ENCODE measurements at regions not wholly inside any gene's neighbourhood (a gene's known extent, or its start where the extent isn't known, plus 50 kb on each side); places are given as distances from the start of the nearest gene placed in this dataset.

DNA sequence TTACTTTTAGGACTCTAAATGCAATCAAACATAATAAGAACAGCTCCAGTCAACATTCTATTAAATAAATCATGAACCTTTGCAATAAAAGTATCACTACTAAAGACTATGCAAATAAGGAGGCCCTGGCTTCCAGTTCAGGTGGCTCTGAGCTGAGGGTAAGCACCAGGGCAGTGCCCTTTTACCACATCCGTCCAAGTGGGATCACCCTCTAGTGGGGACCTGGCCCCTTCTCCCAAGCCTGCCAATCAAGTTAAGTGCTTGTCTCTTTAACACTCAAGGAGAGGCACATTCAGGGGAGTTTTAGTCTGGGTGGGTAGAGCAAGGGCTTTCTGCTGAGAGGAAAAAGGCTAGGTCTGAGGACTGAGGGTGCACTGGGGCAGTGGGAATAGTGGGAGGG lies 161.4 kb downstream of the TMEM200A start:
- Mint-ChIP-seq H3K36me3 (ENCODE audit: insufficient read depth, unreplicated experiment) (no peaks in the 10 kb centered on the region), H3K4me3 (ENCODE audit: low read depth, unreplicated experiment) (no peak overlapping the region), H3K4me1 (ENCODE audit: low read depth, unreplicated experiment) (no peaks in the 10 kb centered on the region), H3K27ac (ENCODE audit: unreplicated experiment) (no peak overlapping the region), H3K9me3 (ENCODE audit: low read depth, unreplicated experiment) (no peaks in the 10 kb centered on the region), H3K27me3 (ENCODE audit: unreplicated experiment) (no peaks in the 10 kb centered on the region)
- intact Hi-C loops (cut with micrococcal nuclease; ENCODE audit: unreplicated experiment) = no loop called here
- TF ChIP-seq, protein P1, sequence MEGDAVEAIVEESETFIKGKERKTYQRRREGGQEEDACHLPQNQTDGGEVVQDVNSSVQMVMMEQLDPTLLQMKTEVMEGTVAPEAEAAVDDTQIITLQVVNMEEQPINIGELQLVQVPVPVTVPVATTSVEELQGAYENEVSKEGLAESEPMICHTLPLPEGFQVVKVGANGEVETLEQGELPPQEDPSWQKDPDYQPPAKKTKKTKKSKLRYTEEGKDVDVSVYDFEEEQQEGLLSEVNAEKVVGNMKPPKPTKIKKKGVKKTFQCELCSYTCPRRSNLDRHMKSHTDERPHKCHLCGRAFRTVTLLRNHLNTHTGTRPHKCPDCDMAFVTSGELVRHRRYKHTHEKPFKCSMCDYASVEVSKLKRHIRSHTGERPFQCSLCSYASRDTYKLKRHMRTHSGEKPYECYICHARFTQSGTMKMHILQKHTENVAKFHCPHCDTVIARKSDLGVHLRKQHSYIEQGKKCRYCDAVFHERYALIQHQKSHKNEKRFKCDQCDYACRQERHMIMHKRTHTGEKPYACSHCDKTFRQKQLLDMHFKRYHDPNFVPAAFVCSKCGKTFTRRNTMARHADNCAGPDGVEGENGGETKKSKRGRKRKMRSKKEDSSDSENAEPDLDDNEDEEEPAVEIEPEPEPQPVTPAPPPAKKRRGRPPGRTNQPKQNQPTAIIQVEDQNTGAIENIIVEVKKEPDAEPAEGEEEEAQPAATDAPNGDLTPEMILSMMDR (IDR thresholded peaks at IDR 0.05; ENCODE audit: unreplicated experiment) = no peak
- DNase-seq = no peak
- CTCF ChIA-PET = interaction anchor here (0.5 kb wide), 1 partner anchor 12 kb away, joined by 3 read pairs; no protein-coding TSS in a partner anchor
- no TSS peak for BruUV-seq (replicated peaks)

DNA sequence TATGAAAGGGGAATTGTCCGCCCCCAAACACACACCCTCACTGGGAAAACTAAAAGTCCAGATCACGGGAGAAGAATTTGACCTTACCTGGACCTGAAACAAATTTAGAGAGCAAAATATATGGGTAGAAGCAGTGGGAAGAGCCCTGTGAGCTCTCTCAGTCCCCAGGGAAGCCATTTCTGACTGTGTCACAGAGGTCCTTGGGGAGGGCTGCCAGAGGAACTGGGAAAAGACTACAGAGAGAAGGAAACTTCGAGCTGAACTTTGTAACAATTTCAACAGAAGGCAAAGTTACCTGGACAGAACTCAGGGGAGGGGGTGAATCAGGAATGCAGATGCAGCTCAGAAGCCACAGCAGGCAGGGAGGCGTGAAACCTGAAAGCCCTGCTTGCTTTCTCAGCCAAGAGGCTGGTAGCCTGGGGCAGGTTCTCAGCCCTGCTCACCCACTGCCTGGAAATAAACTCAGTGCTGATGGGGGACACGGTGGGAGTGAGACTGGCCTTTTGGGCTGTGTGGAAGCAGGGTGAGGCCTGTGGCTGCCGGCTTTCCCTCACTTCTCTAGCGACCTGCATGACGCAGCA lies 163.8 kb downstream of the TMEM200A start:
- Mint-ChIP-seq H3K4me1 (ENCODE audit: low read depth, unreplicated experiment) (no peaks in the 10 kb centered on the region), H3K27ac (ENCODE audit: unreplicated experiment) (no peak overlapping the region), H3K27me3 (ENCODE audit: unreplicated experiment) (no peaks in the 10 kb centered on the region), H3K36me3 (ENCODE audit: insufficient read depth, unreplicated experiment) (no peaks in the 10 kb centered on the region), H3K4me3 (ENCODE audit: low read depth, unreplicated experiment) (no peak overlapping the region), H3K9me3 (ENCODE audit: low read depth, unreplicated experiment) (no peaks in the 10 kb centered on the region)
- TF ChIP-seq, protein P1 (IDR thresholded peaks at IDR 0.05; ENCODE audit: unreplicated experiment) = no peak
- no peak for DNase-seq
- CTCF ChIA-PET = no interaction called here
- BruUV-seq (replicated peaks) = no TSS peak
- intact Hi-C loops (cut with micrococcal nuclease; ENCODE audit: unreplicated experiment) = no loop called here

DNA sequence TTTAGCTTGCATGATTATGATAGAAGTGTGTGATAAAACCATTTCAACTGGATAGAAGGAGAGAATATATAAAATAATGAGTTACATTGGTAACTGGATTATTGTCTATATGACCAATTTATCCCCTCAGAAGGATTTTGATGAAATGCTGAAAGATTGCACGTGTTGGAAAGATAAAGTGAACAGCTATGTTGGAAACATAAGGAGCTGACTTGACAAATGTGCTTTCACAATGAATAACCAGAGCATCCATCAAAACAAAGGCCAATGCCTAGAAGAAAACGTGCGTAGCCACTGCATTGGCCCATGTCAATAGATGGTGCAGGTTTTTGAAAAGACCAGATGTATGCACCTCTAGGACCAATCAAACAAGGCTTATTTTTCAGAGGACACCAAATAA lies 168.8 kb downstream of the TMEM200A start:
- TF ChIP-seq, protein P1 (IDR thresholded peaks at IDR 0.05; ENCODE audit: unreplicated experiment) = no peak

DNA sequence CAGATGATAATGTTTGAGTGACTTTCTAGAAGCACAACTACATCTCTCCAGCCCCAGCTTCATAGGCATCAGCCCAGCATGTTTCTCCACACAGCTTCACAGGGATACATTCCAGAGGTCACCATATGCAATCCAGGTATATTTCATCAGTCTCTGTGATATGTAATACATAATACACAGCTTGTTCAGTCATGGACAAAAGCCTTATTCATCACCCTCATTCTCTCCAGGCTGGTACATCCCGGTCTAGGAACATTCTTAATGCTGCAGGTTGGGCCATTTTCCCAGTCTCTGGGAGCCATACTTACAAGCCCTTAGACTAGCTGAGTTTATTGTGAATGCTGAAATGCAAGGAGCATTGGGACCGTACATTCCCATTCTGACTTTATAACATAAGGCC lies 169.4 kb downstream of the TMEM200A start:
- CTCF ChIA-PET = no interaction called here
- TF ChIP-seq, protein P1 (IDR thresholded peaks at IDR 0.05; ENCODE audit: unreplicated experiment) = no peak
- intact Hi-C loops (cut with micrococcal nuclease; ENCODE audit: unreplicated experiment) = no loop called here
- Mint-ChIP-seq H3K4me3 (ENCODE audit: low read depth, unreplicated experiment) (no peak overlapping the region), H3K27ac (ENCODE audit: unreplicated experiment) (no peak overlapping the region), H3K9me3 (ENCODE audit: low read depth, unreplicated experiment) (no peaks in the 10 kb centered on the region), H3K4me1 (ENCODE audit: low read depth, unreplicated experiment) (no peaks in the 10 kb centered on the region), H3K27me3 (ENCODE audit: unreplicated experiment) (peaks cover 14% of the 10 kb centered on the region), H3K36me3 (ENCODE audit: insufficient read depth, unreplicated experiment) (no peaks in the 10 kb centered on the region)
- BruUV-seq (replicated peaks) = no TSS peak
- no peak for DNase-seq

More for the DNA sequence above, 168.8 kb downstream of the TMEM200A start:
- Mint-ChIP-seq H3K9me3 (ENCODE audit: low read depth, unreplicated experiment) (no peaks in the 10 kb centered on the region), H3K36me3 (ENCODE audit: insufficient read depth, unreplicated experiment) (no peaks in the 10 kb centered on the region), H3K27me3 (ENCODE audit: unreplicated experiment) (peaks cover 14% of the 10 kb centered on the region), H3K4me3 (ENCODE audit: low read depth, unreplicated experiment) (no peak overlapping the region), H3K27ac (ENCODE audit: unreplicated experiment) (no peak overlapping the region), H3K4me1 (ENCODE audit: low read depth, unreplicated experiment) (no peaks in the 10 kb centered on the region)
- intact Hi-C loops (cut with micrococcal nuclease; ENCODE audit: unreplicated experiment) = no loop called here
- no peak for DNase-seq
- BruUV-seq (replicated peaks) = no TSS peak
- CTCF ChIA-PET = no interaction called here

Measured in Calu3 (cell line).